AML-193 (cell line): ENCODE measurements at regions not wholly inside any gene's neighbourhood (a gene's known extent, or its start where the extent isn't known, plus 50 kb on each side); places are given as distances from the start of the nearest gene placed in this dataset.

Experiments used
- DNase-seq, 2 experiments: peaks; one replicate each; lab custom pipeline; 2025; lab: John Stamatoyannopoulos, UW

- no peak for DNase-seq
Measured at GRCh38 chrX:27924718-27925117, 56.5 kb downstream of the DCAF8L1 start.

GRCh38 chrX:27924261-27924660, 57.0 kb downstream of the DCAF8L1 start:
- DNase-seq = no peak

GRCh38 chrX:27918799-27919198, 62.5 kb downstream of the DCAF8L1 start:
- peak in 1 of 2 experiments; percentile 0 for DNase-seq

- no peak for DNase-seq
Measured at GRCh38 chrX:27917713-27918500, 63.3 kb downstream of the DCAF8L1 start.

- peak; percentile 58 to 63 for DNase-seq
Measured at GRCh38 chrX:27915617-27916016, 65.6 kb downstream of the DCAF8L1 start.

- no peak for DNase-seq
Measured at GRCh38 chrX:27910412-27910811, 70.8 kb downstream of the DCAF8L1 start.

GRCh38 chrX:27903960-27904359, 77.3 kb downstream of the DCAF8L1 start:
- DNase-seq = no peak

- DNase-seq = no peak
Measured at GRCh38 chrX:27893871-27894270, 86.1 kb downstream of the MAGEB10 start.

GRCh38 chrX:27893211-27893610, 85.4 kb downstream of the MAGEB10 start:
- DNase-seq = no peak

- DNase-seq = no peak
Measured at GRCh38 chrX:27890611-27891010, 82.8 kb downstream of the MAGEB10 start.

- no peak for DNase-seq
Measured at GRCh38 chrX:27889878-27890277, 82.1 kb downstream of the MAGEB10 start.

GRCh38 chrX:27884654-27885053, 76.9 kb downstream of the MAGEB10 start:
- no peak for DNase-seq

- no peak for DNase-seq
Measured at GRCh38 chrX:27883468-27884092, 75.8 kb downstream of the MAGEB10 start.

GRCh38 chrX:27882695-27883094, 74.9 kb downstream of the MAGEB10 start:
- DNase-seq = no peak

GRCh38 chrX:27878862-27879261, 71.1 kb downstream of the MAGEB10 start:
- DNase-seq = no peak
